NAMALWA (cell line): ENCODE measurements at regions not wholly inside any gene's neighbourhood (a gene's known extent, or its start where the extent isn't known, plus 50 kb on each side); places are given as distances from the start of the nearest gene placed in this dataset.
"Not testable (repeated sequence)": the region's sequence is repeated elsewhere in the genome, so short reads cannot be mapped to it uniquely, and the experiment has no call there.

Experiments used
- DNase-seq: peaks from one replicate; pipeline ENCODE4 v3.0.0-alpha.2; 2015; ENCODE audit warnings: low spot score

DNA sequence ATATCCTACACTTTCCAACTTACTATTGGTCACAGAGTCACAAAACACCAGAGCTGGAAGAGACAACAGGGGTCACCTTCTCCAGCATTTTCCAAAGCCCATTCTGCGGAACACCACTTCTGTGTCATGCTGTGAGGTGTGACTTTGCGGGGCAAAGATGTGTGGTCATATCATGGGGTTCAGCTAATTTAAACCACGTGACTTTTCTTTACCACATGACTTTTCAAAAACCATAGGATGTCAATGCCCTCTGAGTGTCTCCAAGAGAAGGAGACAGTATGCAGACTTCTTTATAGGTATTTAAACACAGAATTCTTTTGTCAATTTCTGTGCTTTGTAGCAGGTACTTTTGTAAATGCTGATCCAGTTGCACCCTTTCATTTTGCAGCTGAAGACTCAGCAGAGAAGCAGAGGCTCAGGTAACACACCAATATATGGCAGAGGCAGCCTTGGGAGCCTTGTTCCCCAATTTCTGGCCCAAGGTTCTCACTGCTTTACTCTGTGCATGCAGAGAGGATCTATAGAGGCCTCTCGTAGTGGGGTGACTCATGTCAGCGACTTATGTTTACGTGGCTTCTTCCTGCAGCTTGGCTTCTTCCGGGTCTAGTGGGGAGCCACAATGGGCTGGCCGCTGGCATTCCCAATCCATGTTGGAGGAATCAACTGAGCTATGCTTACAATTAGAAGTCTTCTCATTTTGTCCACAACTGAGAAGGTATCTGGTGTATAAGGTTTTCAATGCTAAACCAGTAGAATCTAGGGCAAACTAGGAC, 104.0 kb upstream of the RHOBTB1 start:
- no peak for DNase-seq

DNA sequence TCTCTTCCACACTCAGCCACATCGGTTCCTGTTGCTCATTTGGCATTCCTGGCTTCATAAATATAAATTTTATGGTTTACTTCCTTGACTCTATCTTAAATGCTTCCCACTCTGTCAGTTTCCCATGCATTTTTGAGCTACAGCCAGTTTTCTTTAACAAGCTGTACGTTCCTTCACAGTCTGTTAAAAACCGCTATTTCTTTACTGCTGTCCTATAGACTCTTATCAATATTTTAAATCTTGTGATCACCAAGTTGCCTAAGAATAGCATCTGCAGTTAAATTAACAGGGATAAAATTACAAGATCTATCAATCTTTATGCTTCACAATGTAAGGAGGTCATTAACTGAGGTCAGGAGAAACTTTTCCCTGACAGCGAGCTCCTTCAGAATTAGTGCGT, 103.1 kb upstream of the RHOBTB1 start:
- no peak for DNase-seq

DNA sequence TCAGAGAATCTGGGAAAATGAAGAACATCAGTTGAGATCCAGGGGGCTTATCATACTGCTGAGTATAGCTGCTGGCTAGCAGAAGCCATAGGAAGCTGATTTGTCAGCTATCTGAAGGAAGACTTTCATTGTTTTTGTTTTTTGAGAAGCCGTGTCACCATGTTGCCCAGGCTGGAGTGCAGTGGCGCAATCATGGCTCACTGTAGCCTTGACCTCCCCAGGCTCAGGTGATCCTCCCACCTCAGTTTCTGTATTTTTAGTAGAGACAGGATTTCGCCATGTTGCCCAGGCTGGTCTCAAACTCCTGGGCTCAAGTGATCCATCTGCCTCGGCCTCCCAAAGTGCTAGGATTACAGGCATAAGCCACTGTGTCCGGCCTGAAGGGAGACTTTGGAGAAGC, 101.5 kb upstream of the RHOBTB1 start:
- DNase-seq: not testable (repeated sequence)

DNA sequence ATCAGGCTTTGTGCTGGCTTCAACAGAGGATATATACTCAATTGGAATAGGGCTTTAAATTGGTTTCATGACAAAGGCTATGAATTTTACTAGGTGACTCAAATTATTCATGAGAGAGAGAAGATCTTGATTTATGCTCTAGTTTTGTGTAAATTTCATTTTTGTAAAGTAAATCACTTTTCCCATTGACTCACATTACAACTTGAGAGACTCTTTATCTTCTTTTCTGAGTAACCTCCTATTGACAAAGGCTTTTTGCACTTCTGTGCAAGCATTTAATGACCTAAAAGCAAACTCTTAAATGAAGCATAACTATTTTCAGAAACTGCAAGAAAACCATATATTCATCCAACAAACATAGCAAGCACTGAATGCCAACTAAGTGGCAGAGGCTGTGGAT, 98.5 kb upstream of the RHOBTB1 start:
- no peak for DNase-seq

DNA sequence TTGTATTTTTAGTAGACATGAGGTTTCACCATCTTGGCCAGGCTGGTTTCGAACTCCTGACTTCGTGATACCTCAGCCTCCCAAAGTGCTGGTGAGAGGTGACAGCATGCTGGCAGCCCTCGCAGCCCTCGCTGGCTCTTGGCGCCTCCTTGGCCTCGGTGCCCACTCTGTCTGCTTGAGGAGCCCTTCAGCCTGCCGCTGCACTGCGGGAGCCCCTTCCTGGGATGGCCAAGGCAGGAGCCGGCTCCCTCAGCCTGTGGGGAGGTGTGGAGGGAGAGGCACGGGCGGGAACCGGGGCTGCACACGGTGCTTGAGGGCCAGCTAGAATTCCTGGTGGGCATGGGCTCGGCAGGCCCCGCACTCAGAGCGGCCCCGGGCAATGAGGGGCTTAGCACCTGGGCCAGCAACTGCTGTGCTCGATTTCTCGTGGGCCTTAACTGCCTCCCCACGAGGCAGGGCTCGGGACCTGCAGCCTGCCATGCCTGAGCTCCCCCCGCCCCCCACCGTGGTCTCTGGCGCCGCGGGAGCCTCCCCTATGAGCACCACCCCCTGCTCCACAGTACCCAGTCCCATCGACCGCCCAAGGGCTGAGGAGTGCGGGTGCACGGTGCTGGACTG, 96.5 kb upstream of the RHOBTB1 start:
- DNase-seq: no peak

DNA sequence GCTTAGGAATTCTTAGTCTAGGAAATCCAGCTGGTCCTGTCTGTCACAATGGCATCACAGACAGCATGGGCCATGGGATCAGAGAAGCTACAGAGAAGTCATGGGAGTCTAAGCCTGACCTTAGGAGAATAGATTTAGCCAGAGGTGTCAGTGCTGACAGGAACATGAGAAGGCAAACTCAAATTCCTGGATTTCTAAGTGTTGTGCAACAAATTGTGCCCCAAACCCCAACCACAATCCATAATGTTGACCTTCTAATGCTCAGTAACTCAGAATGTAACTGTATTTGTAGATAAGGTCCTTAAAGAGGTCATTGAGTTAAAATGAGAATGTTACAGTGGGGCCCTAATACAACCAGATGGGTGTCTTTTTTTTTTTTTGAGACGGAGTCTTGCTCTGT, 95.9 kb upstream of the RHOBTB1 start:
- DNase-seq: no peak

DNA sequence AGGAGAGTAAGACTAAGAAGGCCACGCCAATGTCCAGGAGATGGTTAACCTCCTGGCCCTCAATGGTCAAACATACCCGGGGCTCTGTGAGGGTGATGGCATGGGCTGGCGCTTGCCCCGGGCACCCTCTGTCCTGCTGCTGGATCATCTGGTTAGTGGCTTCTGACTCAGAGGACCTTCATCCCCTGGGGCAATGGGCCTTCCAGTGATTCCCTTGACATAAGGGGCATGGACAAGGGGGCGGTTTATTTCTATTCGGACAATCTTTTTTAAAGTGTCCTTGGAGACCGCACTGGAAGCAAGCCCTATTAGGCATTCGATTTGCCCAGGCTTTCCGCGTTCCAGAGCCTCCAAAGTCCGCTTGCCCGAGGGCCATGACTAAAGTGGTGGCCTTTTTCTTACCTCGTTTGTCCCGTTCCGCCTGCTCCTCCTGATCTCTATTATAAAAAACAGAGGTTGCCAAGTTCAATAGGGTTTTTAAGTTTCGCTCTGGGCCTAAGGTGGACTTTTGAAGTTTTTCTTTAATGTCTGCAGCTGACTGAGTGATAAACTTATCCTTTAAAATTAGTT, 93.4 kb upstream of the RHOBTB1 start:
- DNase-seq: not testable (repeated sequence)

DNA sequence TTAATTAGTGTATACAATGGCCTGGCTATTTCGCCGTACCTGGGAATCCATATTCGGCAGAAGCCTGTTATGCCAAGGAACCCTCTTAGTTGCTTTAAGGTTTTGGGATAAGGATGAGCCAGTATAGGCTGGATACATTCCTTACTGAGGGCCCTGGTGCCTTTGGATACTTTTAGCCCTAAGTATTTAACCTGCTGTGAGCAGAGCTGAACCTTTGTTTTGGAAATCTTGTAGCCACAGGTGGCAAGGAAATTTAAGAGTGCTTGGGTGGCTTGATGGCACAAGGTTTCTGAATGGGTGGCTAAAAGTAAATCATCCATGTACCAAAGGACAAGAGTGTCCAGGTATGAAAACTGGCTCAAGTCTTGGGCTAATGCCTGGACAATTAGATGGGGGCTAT, 92.2 kb upstream of the RHOBTB1 start:
- DNase-seq: not testable (repeated sequence)

DNA sequence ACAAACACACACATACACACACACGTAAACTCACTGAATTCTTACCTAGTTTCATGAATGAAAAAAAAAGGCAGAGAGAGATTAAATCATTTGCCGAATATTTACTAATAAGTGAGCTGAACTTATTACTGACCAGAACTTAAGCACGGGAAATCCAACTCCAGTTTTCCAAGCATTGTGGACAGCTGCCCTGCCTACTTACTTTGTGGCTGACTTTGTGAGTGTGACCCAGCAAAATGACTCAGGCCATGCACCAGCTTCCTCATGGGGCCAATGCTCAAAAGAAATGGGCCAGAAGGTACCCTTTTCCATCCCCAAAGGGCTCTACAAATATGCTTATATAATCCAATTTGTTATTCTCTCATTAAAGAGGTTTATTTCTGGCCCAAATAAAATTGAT, 87.4 kb upstream of the RHOBTB1 start:
- no peak for DNase-seq

DNA sequence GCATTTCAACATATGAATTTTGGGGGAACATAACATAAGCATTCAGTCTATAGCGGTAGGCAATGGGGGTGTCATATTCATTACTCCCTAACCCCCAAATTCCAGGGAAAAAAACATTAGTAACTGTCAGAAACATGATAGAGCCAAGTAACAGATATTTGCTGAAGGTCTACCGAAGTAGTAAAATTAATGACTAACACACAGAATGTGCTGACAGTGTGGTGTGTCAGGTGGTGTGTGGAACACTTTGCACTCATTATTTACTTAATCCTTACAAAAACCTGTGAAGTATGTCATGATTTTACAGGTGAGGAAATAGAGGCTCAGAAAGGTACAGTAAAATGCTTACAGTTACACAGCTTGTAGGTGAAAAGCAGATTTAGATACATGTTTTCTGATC, 85.4 kb upstream of the RHOBTB1 start:
- DNase-seq: no peak

DNA sequence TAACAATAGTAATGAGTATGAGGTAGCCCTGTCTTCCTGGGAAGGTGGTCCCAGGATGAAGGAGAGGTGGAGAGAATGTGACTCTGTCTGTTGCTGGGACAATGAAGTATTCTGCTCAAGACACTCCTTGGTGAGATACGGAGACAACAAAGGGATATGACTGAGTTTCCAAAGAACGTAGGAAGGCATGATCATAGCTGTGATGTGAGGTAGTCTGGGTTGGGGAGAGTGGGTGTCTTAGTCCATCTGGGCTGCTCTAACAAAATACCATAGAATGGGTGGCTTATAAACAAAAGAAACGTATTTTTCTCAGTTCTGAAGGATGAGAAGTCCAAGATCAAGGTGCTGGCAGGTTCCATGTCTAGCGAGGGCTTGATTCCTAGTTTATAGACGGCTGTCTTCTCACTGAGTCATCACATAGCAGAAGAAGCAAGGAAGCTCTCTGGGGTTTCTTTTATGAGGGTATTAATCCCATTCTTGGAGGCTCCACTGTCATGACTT, 84.9 kb upstream of the RHOBTB1 start:
- DNase-seq: no peak

DNA sequence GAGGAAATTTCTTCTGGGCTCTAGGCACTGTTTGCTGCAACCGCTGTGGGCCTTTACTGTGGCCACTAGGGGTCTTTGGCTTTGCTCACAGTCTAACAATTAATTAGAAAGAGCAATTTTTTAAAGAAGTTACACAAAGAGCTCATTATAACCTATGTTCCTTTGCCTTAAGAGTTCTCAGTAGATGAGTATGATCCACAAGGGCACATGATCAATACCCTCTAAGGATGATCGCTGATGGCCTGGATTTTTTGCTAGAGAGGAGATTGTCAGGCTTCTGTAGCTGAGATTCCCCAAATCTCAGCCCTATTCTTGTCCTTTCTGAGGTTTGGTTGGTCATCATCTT, 80.8 kb upstream of the RHOBTB1 start:
- DNase-seq: peak; percentile 37

DNA sequence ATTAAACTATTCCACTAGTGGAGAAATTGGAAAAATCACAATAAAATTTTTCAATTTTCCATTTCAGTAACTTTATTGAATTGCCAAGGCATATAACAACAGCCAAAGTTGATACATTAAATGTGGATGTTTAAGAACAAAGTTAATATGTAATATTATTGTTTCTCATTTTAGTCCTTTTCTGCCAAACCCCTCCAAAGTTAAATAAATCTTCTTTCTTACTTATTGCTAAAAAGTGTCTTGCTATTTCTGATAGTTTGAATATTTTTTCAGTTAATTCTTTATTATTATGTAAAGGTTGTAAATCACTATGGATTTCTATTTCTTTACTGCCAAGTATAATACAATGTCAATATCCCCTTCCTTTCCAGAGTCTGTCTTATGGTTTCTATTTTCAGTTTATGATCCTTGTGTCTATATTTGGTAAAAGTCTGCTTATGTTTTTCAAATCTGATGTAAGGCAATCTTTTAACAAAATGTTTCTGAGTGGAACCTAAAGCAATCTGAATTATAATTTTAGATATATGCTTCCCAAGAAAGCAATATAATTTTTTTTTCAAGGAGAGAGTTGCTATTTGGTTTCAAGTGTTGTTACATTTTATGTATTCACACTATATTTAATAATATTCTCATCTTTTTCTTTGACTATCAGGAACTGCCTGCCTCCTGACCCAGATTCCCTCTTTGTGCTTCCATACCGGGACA, 80.3 kb upstream of the RHOBTB1 start:
- no peak for DNase-seq

DNA sequence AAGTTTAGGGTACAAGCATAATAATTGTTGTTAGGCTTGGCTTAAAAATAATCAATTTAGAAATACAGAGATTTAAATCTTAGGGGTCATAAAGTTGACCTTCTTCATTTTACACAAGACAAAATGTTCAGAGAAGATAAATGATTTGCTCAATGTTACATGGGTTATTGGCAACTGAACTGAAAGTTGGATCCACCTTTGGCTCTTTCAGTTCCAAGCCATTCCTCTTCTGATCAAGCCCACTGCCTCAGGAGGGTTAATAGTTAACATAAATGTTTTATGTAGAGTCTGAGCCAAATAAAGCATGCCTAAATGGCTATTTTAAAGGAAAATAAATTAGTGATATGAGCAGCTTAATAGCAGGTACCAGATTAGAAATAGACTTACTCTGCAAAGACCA, 79.1 kb upstream of the RHOBTB1 start:
- DNase-seq: no peak

DNA sequence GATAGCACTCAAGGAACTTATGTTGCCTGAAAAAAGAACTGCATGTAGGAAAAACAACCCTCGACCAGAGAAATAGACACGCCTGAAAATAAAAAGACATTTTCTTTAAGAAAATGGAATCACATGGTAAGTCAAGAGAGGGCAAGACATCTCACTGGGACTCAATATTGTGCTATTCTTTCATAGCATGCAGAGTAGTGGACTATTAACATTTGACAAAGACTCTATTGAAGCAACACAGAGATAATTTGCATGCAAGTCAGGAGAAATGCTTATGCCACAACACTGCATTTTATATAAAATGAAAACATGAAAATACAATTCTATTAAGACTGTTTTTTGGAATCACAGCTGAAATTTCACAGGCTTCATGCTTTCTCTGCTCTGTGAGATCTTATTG, 77.9 kb upstream of the RHOBTB1 start:
- DNase-seq: no peak

DNA sequence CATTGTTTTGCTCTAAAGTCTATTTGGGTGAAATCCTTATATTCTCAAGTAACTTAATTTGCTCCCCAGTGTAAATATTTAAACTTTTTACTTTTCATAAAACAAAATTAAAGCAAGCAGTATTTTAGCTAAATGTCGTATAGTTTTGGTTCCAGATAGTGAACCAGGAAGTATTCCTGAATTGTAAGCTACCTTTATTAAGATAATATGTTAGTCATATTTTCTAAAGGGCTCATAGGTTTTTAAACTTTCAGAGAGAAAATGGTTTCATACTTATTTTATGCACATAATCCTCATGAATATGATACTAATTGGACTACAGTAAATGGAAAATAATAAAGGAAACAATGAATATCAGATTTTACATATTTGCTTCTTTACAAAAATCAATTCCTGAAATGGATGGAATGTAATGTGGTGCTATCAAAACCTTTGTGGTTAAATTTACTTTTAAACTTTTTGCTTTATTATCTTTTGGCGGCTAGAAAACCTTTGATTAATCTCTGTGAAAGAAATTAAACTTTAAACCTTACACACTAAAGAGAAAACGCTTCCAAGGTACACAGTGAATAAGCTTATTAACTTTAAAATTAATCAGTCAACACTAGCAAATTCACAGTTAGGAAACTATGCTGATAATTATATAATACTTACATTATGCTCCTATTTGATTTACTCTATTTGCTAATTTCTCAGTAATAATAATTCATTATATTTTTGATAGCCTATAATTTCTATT, 76.6 kb upstream of the RHOBTB1 start:
- DNase-seq: no peak

DNA sequence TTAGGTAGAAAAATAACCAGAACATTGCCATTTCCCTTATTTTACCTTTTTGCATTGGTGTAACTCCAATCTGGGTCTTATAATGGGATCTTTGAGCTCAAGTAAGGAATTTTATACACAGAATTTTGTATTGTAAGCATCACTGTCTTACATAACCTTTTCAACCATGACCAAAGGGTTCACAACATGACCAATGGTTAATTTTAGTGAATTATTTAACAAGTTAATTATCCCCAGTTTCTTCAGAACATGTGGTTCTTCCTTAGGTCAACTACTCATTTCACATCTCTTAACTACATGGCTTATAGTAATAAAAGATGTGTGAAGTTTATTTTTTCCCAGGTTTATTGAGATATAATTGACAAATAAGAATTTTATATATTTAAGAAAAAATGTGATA, 74.2 kb upstream of the RHOBTB1 start:
- no peak for DNase-seq

DNA sequence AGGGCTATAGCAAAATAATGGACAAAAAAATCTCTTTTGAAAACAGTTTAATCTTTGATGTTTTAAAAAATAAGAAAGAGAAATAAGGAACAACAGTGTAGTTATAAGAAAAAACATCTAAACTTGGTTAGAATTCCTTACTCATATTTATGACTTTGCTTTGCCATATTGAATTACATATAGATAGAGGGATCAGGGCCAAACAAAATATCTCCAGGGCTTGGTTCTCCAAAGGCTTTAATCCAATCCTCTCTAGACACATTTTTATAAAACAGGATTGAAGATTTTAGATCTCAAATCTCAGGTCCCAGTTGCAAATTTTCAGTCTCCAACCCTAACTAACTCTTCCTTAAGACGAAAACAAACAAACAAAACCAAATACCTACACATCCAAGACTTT, 72.6 kb upstream of the RHOBTB1 start:
- no peak for DNase-seq

DNA sequence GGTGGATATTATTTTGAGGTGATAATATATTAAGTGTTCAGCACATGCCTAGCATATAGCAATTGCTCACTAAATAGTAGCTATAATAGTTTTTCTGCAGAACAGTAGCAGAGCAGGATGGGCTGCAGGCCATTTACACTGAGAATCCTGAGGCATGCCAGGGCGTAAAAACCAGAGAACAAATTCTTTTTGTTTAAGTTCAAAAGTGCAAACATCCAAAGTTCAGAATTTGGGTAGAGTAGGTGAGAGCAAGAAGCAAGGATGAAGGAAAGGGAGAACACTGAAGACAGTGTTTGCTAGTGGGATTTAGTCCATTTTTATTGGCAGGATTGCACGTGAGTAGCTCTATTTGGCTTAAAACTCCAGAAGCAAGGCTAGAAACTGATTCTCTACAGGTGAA, 72.0 kb upstream of the RHOBTB1 start:
- no peak for DNase-seq

DNA sequence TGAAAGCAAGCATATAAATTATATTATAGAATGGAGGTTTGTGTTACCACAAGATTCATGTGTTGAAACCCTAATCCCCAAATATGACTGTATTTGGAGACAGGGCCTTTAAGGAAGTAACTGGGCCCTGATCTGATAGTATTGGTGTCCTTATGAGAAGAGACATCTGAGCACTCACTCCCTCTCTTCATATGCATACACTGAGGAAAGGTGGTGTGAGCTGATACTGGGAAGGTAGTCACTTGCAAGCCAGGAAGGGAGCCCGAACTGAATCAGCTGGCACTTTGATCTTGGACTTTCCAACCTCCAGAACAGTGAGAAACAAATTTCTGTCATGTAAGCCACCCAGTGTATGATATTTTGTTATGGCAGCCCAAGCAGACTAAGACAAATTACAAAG, 66.9 kb upstream of the RHOBTB1 start:
- no peak for DNase-seq

DNA sequence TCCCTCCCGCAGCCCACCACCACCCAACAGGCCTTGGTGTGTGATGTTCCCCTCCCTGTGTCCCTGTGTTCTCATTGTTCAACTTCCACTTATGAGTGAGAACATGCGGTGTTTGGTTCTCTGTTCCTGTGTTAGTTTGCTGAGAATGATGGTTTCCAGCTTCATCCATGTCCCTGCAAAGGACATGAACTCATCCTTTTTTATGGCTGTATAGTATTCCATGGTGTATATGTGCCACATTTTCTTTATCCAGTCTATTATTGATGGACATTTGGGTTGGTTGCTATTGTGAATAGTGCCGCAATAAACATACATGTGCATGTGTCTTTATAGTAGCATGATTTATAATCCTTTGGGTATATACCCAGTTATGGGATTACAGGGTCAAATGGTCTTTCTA, 59.1 kb upstream of the RHOBTB1 start:
- not testable (repeated sequence) for DNase-seq

DNA sequence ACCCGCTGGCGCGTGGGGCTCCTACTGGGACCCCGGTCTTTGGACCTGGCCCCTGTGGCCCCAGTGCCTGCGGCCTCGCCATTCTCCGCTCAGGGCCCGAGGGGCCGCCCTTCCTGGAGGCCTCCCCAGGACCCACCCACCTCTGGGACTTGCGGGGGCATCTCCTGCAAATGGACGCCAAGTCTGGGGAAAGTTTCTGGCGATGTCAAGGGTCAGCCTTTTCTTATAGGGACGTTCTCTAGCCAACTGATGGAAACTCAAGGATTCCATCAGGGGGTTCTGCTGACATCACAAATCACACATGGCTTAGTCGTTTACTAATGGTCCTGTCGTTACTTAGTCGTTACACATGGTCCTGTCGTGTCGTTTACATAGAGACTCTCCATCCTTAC, 57.7 kb upstream of the RHOBTB1 start:
- DNase-seq: no peak
